Thyroid gland (tissue), 4 donors: ENCODE measurements at regions not wholly inside any gene's neighbourhood (a gene's known extent, or its start where the extent isn't known, plus 50 kb on each side); places are given as distances from the start of the nearest gene placed in this dataset.

Experiments
- POLR2A ChIP-seq, 2 donors: fragments of 450-650 bp; IDR thresholded peaks; one replicate each; pipeline ENCODE4 v1.6.1; 2017; ENCODE audit warnings: antibody characterized with exemption in 2 of 2, mild to moderate bottlenecking in 2 of 2, moderate library complexity in 1 of 2
- TF ChIP-seq, protein P1 (sequence below), 6 experiments: fragments of 200-600 bp in 3 of 6; fragments of 450-650 bp in 3 of 6; sonication (generic) in 3 of 6; IDR thresholded peaks; one replicate each; pipeline ENCODE4 v1.5.1; 2016 to 2019; ENCODE audit warnings: antibody characterized with exemption in 6 of 6, mild to moderate bottlenecking in 2 of 6, inconsistent platforms in 1 of 6, moderate library complexity in 1 of 6

DNA sequence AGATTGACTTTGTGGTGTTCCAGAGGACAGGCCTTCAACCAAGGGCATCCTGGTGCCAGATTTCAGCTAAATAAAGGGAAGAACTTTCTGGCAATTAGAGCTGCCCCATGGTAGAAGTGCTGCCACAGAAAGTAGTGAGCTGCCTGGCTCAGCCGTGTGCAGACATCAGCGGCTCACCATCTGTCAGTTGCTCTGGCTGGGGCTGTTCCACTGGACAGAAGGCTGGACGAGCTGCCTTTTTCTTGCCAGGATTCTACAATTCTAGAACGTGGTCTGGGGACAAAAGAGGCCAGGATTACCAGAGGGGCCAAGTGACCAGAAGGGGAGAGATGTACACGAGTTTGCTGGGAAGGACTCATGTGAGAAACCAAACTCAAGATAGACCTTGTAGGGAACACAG lies 107.0 kb upstream of the RPL38 start:
- TF ChIP-seq, protein P1, sequence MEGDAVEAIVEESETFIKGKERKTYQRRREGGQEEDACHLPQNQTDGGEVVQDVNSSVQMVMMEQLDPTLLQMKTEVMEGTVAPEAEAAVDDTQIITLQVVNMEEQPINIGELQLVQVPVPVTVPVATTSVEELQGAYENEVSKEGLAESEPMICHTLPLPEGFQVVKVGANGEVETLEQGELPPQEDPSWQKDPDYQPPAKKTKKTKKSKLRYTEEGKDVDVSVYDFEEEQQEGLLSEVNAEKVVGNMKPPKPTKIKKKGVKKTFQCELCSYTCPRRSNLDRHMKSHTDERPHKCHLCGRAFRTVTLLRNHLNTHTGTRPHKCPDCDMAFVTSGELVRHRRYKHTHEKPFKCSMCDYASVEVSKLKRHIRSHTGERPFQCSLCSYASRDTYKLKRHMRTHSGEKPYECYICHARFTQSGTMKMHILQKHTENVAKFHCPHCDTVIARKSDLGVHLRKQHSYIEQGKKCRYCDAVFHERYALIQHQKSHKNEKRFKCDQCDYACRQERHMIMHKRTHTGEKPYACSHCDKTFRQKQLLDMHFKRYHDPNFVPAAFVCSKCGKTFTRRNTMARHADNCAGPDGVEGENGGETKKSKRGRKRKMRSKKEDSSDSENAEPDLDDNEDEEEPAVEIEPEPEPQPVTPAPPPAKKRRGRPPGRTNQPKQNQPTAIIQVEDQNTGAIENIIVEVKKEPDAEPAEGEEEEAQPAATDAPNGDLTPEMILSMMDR (IDR thresholded peaks at IDR 0.05), result no peak
- no peak for TF ChIP-seq POLR2A (IDR thresholded peaks at IDR 0.05)
